ENCODE measurements at regions not wholly inside any gene's neighbourhood (a gene's known extent, or its start where the extent isn't known, plus 50 kb on each side); places are given as distances from the start of the nearest gene placed in this dataset.

- Mint-ChIP-seq H3K27ac (no peak overlapping the region), H3K4me3 (no peak overlapping the region), H3K9me3 (no peaks in the 10 kb centered on the region), H3K27me3 (peaks cover 20% of the 10 kb centered on the region), H3K4me1 (no peaks in the 10 kb centered on the region), H3K36me3 (ENCODE audit: low read depth) (no peaks in the 10 kb centered on the region)
- ChIA-PET CTCF (no interaction called here), POLR2A (no interaction called here)
- no peak for TF ChIP-seq CTCF (IDR thresholded peaks at IDR 0.05)
- no peak for ATAC-seq (ENCODE audit: low read depth)
- DNase-seq, result no peak
- intact Hi-C loops (cut with micrococcal nuclease), result no loop called here
Measured at GRCh38 chr2:217120429-217120828, 260.6 kb upstream of the TNP1 start.

GRCh38 chr2:217118559-217119284 lies 258.9 kb upstream of the TNP1 start:
- H3K27ac Mint-ChIP-seq, result no peak overlapping the region
- no peaks in the 10 kb centered on the region for H3K4me1 Mint-ChIP-seq
- CTCF ChIA-PET, result no interaction called here
- H3K27me3 Mint-ChIP-seq, result peaks cover 17% of the 10 kb centered on the region
- H3K4me3 Mint-ChIP-seq, result no peak overlapping the region
- POLR2A ChIA-PET, result no interaction called here
- DNase-seq (no peak), ATAC-seq (ENCODE audit: low read depth) (no peak)
- intact Hi-C loops (cut with micrococcal nuclease), result no loop called here
- no peaks in the 10 kb centered on the region for H3K36me3 Mint-ChIP-seq (ENCODE audit: low read depth)
- H3K9me3 Mint-ChIP-seq, result no peaks in the 10 kb centered on the region
- TF ChIP-seq CTCF (IDR thresholded peaks at IDR 0.05), result no peak

GRCh38 chr2:217117523-217117922 lies 257.7 kb upstream of the TNP1 start:
- Mint-ChIP-seq H3K36me3 (ENCODE audit: low read depth) (no peaks in the 10 kb centered on the region), H3K4me3 (no peak overlapping the region), H3K27ac (no peak overlapping the region), H3K4me1 (no peaks in the 10 kb centered on the region), H3K9me3 (no peaks in the 10 kb centered on the region), H3K27me3 (peaks cover 14% of the 10 kb centered on the region)
- intact Hi-C loops (cut with micrococcal nuclease), result no loop called here
- ATAC-seq (ENCODE audit: low read depth), result no peak
- ChIA-PET POLR2A (no interaction called here), CTCF (no interaction called here)
- no peak for DNase-seq
- no peak for TF ChIP-seq CTCF (IDR thresholded peaks at IDR 0.05)

GRCh38 chr2:217116610-217117009 lies 256.7 kb upstream of the TNP1 start:
- no peak for TF ChIP-seq CTCF (IDR thresholded peaks at IDR 0.05)
- Mint-ChIP-seq H3K4me1 (no peaks in the 10 kb centered on the region), H3K4me3 (no peak overlapping the region), H3K36me3 (ENCODE audit: low read depth) (no peaks in the 10 kb centered on the region), H3K27me3 (peaks cover 12% of the 10 kb centered on the region), H3K27ac (no peak overlapping the region), H3K9me3 (no peaks in the 10 kb centered on the region)
- CTCF ChIA-PET, result no interaction called here
- DNase-seq (no peak), ATAC-seq (ENCODE audit: low read depth) (no peak)
- POLR2A ChIA-PET, result no interaction called here
- intact Hi-C loops (cut with micrococcal nuclease), result no loop called here

DNA sequence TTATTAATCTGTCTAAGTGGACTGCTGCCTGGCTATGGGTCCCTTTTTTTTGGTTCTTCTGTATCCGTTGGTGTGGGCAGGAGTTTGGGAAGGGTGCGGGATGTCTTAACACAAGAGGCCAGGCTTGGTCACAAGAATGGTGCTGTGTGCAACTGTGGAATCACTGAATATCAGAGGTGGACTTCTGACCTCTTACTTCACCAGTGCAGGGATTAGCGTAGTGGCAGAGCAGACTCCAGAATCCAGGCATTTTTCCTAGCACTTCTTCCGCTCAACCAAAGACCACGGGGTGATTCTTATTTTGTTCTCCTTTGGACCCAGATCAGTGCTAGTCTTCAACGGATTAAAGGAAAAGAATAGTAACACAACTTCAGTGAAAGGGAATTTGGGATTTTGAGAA lies 254.3 kb upstream of the TNP1 start:
- no peak for DNase-seq

More for the DNA sequence above, 254.3 kb upstream of the TNP1 start:
- Mint-ChIP-seq H3K4me3 (no peak overlapping the region), H3K27me3 (peaks cover 12% of the 10 kb centered on the region), H3K9me3 (peaks cover 4% of the 10 kb centered on the region), H3K27ac (no peak overlapping the region), H3K36me3 (ENCODE audit: low read depth) (no peaks in the 10 kb centered on the region), H3K4me1 (no peaks in the 10 kb centered on the region)
- no peak for ATAC-seq (ENCODE audit: low read depth)
- intact Hi-C loops (cut with micrococcal nuclease), result no loop called here
- ChIA-PET CTCF (no interaction called here), POLR2A (no interaction called here)
- no peak for TF ChIP-seq CTCF (IDR thresholded peaks at IDR 0.05)

Measured in activated B cell treated with CpG ODN at 0.5 μM for 24 hours (primary cell).